ENCODE measurements at regions not wholly inside any gene's neighbourhood (a gene's known extent, or its start where the extent isn't known, plus 50 kb on each side); places are given as distances from the start of the nearest gene placed in this dataset.

- no peaks in the 10 kb centered on the region for H3K9me3 ChIP-seq (ENCODE audit: insufficient read depth, low read depth)
- DNase-seq: no peak
- intact Hi-C loops (cut with micrococcal nuclease; ENCODE audit: unreplicated experiment): no loop called here
- H4K20me1 ChIP-seq (ENCODE audit: insufficient read depth): no peaks in the 10 kb centered on the region
- POLR2A ChIA-PET (ENCODE audit: unreplicated experiment): no interaction called here
- H3K36me3 ChIP-seq (ENCODE audit: low read depth): no peaks in the 10 kb centered on the region
- H3F3A ChIP-seq (ENCODE audit: insufficient read depth, low read depth): no peaks in the 10 kb centered on the region
- TF ChIP-seq CTCF (conservative IDR thresholded peaks at IDR 0.05) (no peak), EZH2 (IDR thresholded peaks at IDR 0.05; ENCODE audit: low read depth) (no peak)
- no peaks in the 10 kb centered on the region for H3K27me3 ChIP-seq (ENCODE audit: insufficient read depth, low read depth)
- no peak overlapping the region for H3K27ac ChIP-seq
- no TSS peak for BruUV-seq (replicated peaks)
- no peaks in the 10 kb centered on the region for H3K79me2 ChIP-seq (ENCODE audit: low read depth)
- H3K4me1 ChIP-seq (replicated peaks; ENCODE audit: insufficient read depth): peaks cover 5% of the 10 kb centered on the region
- no peak overlapping the region for H3K4me3 ChIP-seq
- no peak overlapping the region for H2AFZ ChIP-seq
- CTCF ChIA-PET: interaction anchor here (0.5 to 0.7 kb wide), 2 partner anchors 409 to 481 kb away, joined by 3 to 7 read pairs; no protein-coding TSS in a partner anchor
- no peak overlapping the region for H3K4me2 ChIP-seq
- H3K9me2 ChIP-seq (ENCODE audit: insufficient read depth): no peaks in the 10 kb centered on the region
These were observed 175.2 kb upstream of the RAI14 start for GRCh38 chr5:34480810-34481528.

DNA sequence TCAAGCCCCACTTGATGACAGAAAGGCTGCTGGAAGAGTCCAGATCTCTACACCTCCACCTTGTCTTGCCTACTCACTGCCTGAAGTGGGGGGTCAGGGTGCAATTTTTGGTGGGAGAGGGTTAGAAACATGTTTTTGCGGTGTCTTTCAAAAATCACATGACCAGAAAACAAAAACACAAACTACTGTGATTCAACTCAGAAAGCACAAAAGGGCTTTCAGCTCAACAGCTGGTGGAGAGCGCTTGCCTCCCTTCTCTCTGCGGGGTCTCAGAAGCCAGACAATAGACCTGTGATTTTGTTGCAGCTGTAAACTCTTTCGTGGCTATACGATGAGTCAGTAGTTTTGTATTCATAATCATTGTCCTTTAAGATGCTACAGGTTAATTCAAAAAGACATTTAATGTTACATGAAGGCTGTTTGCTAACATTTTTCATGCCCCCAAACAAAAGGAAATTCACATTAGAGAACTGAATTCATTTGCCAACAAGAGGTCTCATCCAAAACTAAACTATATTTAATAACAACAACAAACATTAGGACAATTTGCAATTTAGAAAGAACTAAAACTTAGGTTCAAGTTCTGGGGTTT lies 172.6 kb upstream of the RAI14 start:
- no TSS peak for BruUV-seq (replicated peaks)
- Histone ChIP-seq H3K27ac (no peak overlapping the region), H3K9me3 (ENCODE audit: insufficient read depth, low read depth) (no peaks in the 10 kb centered on the region), H4K20me1 (ENCODE audit: insufficient read depth) (no peaks in the 10 kb centered on the region), H3K36me3 (ENCODE audit: low read depth) (no peaks in the 10 kb centered on the region), H3K4me2 (no peak overlapping the region), H3K4me3 (no peak overlapping the region), H3K27me3 (ENCODE audit: insufficient read depth, low read depth) (no peaks in the 10 kb centered on the region), H3K9me2 (ENCODE audit: insufficient read depth) (no peaks in the 10 kb centered on the region), H3K79me2 (ENCODE audit: low read depth) (no peaks in the 10 kb centered on the region), H2AFZ (no peak overlapping the region), H3K4me1 (replicated peaks; ENCODE audit: insufficient read depth) (peaks cover 30% of the 10 kb centered on the region), H3F3A (ENCODE audit: insufficient read depth, low read depth) (peaks cover 22% of the 10 kb centered on the region)
- POLR2A ChIA-PET (ENCODE audit: unreplicated experiment): no interaction called here
- intact Hi-C loops (cut with micrococcal nuclease; ENCODE audit: unreplicated experiment): no loop called here
- no peak for TF ChIP-seq EZH2 (IDR thresholded peaks at IDR 0.05; ENCODE audit: low read depth)
- no peak for TF ChIP-seq CTCF (conservative IDR thresholded peaks at IDR 0.05)
- DNase-seq: no peak
- CTCF ChIA-PET: interaction anchor here (1.8 kb wide), 1 partner anchor 418 kb away, joined by 7 read pairs; no protein-coding TSS in a partner anchor

DNA sequence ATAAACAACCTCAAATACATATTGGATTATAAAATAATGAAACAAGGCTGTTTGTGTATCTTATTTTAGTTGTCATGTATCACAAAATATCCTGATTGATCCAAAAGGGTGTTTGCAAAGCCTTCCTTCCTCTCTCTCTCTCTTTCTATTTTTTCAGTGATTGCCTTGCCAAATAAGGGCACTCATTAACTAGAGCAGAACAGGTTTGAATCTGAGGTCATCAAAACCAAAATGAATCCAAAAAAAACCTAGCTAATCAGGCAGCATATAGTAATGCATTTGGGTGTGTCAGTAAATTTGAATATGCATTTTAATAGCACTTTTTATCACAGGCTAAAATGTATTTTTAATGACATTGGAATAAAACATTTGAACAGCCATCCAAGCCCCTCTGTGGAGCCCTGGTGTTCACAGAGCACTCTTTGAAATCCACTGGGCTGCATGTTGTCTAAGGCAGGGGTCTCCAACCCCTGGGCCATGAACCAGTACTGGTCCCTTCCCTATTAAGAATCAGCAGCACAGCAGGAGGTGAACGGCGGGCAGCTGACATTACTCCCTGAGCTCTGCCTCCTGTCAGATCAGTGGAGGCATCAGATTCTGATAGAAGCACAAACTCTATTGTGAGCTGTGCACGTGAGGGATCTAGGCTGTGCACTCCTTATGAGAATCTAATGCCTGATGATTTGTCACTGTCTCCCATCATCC lies 171.8 kb upstream of the RAI14 start:
- no peak overlapping the region for H3K27ac ChIP-seq
- no peaks in the 10 kb centered on the region for H3K9me2 ChIP-seq (ENCODE audit: insufficient read depth)
- H3K4me1 ChIP-seq (replicated peaks; ENCODE audit: insufficient read depth): peaks cover 39% of the 10 kb centered on the region
- no peaks in the 10 kb centered on the region for H3K79me2 ChIP-seq (ENCODE audit: low read depth)
- no peaks in the 10 kb centered on the region for H3K9me3 ChIP-seq (ENCODE audit: insufficient read depth, low read depth)
- intact Hi-C loops (cut with micrococcal nuclease; ENCODE audit: unreplicated experiment): no loop called here
- peaks cover 30% of the 10 kb centered on the region for H3F3A ChIP-seq (ENCODE audit: insufficient read depth, low read depth)
- no peaks in the 10 kb centered on the region for H3K27me3 ChIP-seq (ENCODE audit: insufficient read depth, low read depth)
- no TSS peak for BruUV-seq (replicated peaks)
- DNase-seq: no peak
- no peaks in the 10 kb centered on the region for H4K20me1 ChIP-seq (ENCODE audit: insufficient read depth)
- CTCF ChIA-PET: interaction anchor here (0.9 to 4.8 kb wide), 4 partner anchors 39 to 431 kb away, joined by 3 to 34 read pairs (median 5); partner anchors contain the start of genes BRIX1 and RAD1
- no peak for TF ChIP-seq CTCF (conservative IDR thresholded peaks at IDR 0.05)
- TF ChIP-seq EZH2 (IDR thresholded peaks at IDR 0.05; ENCODE audit: low read depth): no peak
- POLR2A ChIA-PET (ENCODE audit: unreplicated experiment): no interaction called here
- no peaks in the 10 kb centered on the region for H3K36me3 ChIP-seq (ENCODE audit: low read depth)
- H3K4me3 ChIP-seq: no peak overlapping the region
- no peak overlapping the region for H3K4me2 ChIP-seq
- no peak overlapping the region for H2AFZ ChIP-seq

All from PC-9 (cell line).